ENCODE measurements at regions not wholly inside any gene's neighbourhood (a gene's known extent, or its start where the extent isn't known, plus 50 kb on each side); places are given as distances from the start of the nearest gene placed in this dataset.
"Not testable (repeated sequence)": the region's sequence is repeated elsewhere in the genome, so short reads cannot be mapped to it uniquely, and the experiment has no call there.

DNA sequence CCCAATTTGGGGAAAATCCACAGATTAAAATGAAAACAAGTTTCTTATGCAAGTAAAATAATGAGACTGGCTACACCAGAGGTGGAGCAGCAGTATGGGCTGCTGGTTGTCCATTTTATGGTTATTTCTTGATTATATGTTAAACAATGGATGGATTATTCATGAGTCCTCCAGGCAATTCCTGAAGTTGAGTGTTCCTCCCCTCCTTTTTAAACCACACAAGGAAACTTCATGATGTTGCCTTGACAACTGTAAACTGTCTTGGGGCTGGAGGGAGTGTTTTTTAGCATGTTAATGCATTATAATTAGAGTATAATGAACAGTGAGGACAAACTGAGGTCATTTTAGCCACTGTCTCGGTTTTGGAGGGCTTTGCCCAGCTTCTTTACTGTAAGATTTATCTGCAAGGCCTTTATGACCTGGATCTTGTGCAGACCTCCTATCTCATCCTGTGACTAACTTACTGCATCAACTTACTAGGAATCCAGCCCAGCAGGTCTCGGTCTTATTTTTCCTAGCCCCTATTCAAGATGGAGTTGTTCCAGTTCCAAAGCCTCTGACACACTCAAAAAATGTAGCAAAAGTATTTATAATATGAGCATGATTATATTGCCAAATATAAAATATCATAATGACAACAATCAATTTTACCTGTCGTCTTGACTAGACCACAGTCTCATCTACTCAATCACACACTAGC, 534.0 kb downstream of the TMEM121 start:
- no peaks in the 10 kb centered on the region for H3K36me3 ChIP-seq (ENCODE audit: control insufficient read depth, insufficient read depth, low read length)
- H3K4me3 ChIP-seq (ENCODE audit: low read depth, low read length) = no peak overlapping the region
- TF ChIP-seq, protein P1, sequence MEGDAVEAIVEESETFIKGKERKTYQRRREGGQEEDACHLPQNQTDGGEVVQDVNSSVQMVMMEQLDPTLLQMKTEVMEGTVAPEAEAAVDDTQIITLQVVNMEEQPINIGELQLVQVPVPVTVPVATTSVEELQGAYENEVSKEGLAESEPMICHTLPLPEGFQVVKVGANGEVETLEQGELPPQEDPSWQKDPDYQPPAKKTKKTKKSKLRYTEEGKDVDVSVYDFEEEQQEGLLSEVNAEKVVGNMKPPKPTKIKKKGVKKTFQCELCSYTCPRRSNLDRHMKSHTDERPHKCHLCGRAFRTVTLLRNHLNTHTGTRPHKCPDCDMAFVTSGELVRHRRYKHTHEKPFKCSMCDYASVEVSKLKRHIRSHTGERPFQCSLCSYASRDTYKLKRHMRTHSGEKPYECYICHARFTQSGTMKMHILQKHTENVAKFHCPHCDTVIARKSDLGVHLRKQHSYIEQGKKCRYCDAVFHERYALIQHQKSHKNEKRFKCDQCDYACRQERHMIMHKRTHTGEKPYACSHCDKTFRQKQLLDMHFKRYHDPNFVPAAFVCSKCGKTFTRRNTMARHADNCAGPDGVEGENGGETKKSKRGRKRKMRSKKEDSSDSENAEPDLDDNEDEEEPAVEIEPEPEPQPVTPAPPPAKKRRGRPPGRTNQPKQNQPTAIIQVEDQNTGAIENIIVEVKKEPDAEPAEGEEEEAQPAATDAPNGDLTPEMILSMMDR (IDR thresholded peaks at IDR 0.05; ENCODE audit: insufficient read depth, low read length, poor library complexity, severe bottlenecking) = no peak
- no peak for DNase-seq (ENCODE audit: low read depth)
- no peaks in the 10 kb centered on the region for H3K27me3 ChIP-seq (ENCODE audit: control insufficient read depth, insufficient read depth, low read length)

DNA sequence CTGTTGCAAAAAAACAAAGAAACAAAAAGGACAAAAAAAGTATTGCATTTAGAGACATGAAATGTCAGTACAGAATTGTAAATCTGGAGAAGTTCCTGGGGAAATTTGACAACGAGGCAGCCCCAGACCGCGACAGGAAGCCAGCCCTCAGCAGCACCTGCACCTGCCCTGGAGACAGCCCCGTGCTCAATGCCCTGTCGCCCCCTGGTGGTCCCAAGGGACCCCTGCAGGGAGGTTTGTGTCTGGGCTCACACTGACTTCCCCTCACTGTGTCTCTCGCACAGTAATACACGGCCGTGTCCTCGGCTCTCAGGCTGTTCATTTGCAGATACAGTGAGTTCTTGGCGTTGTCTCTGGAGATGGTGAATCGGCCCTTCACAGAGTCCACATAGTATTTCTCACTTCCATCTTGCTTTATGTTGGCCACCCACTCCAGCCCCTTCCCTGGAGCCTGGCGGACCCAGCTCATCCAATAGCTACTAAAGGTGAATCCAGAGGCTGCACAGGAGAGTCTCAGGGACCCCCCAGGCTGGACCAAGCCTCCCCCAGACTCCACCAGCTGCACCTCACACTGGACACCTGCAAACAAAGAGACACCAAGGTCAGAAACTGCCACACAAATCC, 535.6 kb downstream of the TMEM121 start:
- not testable (repeated sequence) for H3K36me3 ChIP-seq (ENCODE audit: control insufficient read depth, insufficient read depth, low read length); H3K4me3 ChIP-seq (ENCODE audit: low read depth, low read length); DNase-seq (ENCODE audit: low read depth); H3K27me3 ChIP-seq (ENCODE audit: control insufficient read depth, insufficient read depth, low read length)

DNA sequence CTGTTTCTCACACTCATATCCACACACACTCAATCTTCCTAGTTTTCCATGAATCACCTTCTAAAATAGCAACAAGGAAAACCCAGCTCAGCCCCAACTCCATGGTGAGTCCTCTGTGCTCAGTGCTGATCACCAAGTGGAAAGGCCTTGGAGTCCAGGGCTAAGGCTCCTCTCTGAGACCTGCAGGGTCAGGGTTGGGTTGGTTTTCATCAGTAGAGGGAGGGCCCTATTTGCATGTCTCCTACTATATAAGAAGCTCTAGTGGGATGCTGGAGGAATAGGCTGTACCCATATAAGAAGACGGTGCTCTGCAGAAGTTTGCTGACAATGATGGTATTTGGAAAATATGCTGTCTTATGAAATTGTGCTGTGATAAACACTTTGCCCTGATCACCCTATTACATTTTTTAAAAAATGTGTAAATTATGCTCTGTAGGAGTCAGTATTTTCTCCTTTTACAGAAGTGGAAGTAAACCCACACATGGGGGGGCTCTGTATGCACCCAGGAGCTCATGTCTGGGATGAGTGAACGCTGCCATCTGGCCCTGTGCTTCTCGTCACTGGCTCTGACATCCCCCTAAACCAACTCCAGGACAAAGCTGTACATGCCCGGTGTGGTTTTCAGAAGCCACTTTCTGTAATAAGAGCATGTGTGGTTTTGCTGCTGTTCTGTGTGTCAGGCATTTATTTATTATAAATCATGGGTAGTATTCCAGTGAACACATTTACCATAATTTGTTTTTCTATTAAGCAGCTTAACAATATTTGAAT, 536.3 kb downstream of the TMEM121 start:
- Histone ChIP-seq H3K4me3 (ENCODE audit: low read depth, low read length) (no peak overlapping the region), H3K36me3 (ENCODE audit: control insufficient read depth, insufficient read depth, low read length) (no peaks in the 10 kb centered on the region), H3K27me3 (ENCODE audit: control insufficient read depth, insufficient read depth, low read length) (no peaks in the 10 kb centered on the region)
- TF ChIP-seq, protein P1 (IDR thresholded peaks at IDR 0.05; ENCODE audit: insufficient read depth, low read length, poor library complexity, severe bottlenecking) = no peak
- no peak for DNase-seq (ENCODE audit: low read depth)

DNA sequence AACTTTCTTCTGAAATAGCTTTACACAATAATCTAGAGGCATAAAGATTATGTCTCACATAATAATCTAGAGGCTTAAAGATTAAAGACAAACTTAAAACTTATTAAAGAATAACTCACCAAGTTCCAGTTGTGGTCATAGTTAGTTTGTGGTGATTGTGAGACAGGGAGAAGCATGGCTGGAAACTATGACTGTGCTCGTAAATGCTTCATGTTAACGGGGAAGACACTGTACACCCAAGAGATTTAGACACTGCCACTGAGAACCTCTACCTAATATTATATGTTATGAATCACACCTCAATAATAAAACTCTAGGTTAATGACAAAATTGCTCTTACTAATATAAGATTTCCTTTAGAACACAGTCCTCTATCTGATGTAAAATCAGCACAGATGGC, 541.6 kb downstream of the TMEM121 start:
- no peak for DNase-seq (ENCODE audit: low read depth)
- Histone ChIP-seq H3K36me3 (ENCODE audit: control insufficient read depth, insufficient read depth, low read length) (no peaks in the 10 kb centered on the region), H3K27me3 (ENCODE audit: control insufficient read depth, insufficient read depth, low read length) (no peaks in the 10 kb centered on the region), H3K4me3 (ENCODE audit: low read depth, low read length) (no peak overlapping the region)
- TF ChIP-seq, protein P1 (IDR thresholded peaks at IDR 0.05; ENCODE audit: insufficient read depth, low read length, poor library complexity, severe bottlenecking) = no peak

DNA sequence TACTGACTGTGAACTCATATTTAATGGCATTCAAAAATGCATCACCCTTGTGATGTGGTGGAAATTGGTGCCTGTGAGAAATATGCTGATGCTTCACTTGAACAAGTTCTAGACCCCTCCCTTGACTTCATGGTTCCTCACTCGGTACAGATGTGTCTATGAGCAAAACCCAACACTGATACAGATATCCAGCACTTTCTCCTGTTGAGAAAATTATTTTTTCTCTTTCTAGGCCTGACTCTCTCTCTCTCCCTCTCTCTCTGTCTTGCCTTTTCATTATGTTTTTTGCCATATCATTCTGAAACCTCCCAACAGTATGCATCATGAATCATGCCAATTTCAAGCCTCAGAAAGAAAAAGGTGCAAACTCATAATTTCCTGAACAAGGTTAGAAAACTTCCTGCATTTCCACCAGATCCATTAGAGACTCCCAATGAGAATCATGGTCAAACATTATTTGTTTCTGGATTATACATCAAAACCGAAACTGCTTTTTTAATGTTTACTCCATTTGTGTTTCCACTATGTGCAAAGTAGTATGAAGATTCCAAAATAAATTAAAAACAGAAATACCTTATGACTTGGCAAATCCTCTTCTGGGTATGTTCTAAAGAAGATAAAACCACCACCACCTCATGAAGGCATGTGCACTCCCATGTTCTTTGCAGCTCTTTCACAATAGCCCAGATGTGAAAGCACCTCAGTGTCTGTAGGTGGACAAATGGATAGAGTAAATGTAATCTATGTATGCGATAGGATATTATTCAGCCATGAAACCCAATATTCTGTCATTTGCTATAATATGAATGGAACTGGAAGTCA, 543.6 kb downstream of the TMEM121 start:
- TF ChIP-seq, protein P1 (IDR thresholded peaks at IDR 0.05; ENCODE audit: insufficient read depth, low read length, poor library complexity, severe bottlenecking) = no peak
- H3K27me3 ChIP-seq (ENCODE audit: control insufficient read depth, insufficient read depth, low read length) = no peaks in the 10 kb centered on the region
- DNase-seq (ENCODE audit: low read depth) = no peak
- no peak overlapping the region for H3K4me3 ChIP-seq (ENCODE audit: low read depth, low read length)
- H3K36me3 ChIP-seq (ENCODE audit: control insufficient read depth, insufficient read depth, low read length) = no peaks in the 10 kb centered on the region

DNA sequence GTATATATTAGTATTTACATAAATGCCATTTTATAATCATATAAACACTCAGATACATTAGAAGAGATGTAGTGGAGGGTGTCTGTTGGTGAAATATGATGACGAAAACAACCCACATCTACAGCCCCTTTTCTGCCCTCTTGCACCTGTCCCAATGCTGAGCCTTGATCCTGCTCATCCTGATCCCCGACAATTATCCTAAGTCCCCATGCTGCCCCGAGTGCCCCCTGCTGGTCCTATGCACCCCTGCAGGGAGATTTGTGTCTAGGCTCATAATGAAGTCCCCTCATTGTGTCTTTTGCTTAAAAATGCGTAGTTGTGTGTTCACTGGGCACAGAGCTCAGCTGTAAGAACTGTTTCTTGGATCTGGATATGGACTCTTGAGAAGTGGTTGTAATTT, 554.5 kb downstream of the TMEM121 start:
- no peak overlapping the region for H3K4me3 ChIP-seq (ENCODE audit: low read depth, low read length)
- no peak for DNase-seq (ENCODE audit: low read depth)
- H3K27me3 ChIP-seq (ENCODE audit: control insufficient read depth, insufficient read depth, low read length) = no peaks in the 10 kb centered on the region
- TF ChIP-seq, protein P1 (IDR thresholded peaks at IDR 0.05; ENCODE audit: insufficient read depth, low read length, poor library complexity, severe bottlenecking) = no peak
- H3K36me3 ChIP-seq (ENCODE audit: control insufficient read depth, insufficient read depth, low read length) = no peaks in the 10 kb centered on the region

DNA sequence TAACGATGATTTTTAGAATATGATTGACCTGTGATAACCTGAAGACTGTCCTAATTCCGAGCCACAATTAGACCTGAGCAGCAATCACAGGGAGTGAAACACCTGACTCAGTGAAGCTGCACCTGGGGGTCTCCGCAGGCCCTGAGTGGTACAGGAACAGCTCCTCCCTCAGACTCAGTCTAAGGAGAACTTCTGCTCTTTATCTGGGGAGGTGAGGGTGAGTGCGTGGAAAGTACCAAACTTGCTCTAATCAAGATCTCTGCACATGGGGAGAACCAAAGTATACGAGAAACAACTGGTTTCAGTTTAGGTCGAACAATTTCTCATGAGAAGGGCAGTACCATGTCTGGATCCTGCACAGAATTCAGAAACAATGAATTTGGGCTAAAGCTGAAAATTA, 555.3 kb downstream of the TMEM121 start:
- H3K27me3 ChIP-seq (ENCODE audit: control insufficient read depth, insufficient read depth, low read length); DNase-seq (ENCODE audit: low read depth); H3K4me3 ChIP-seq (ENCODE audit: low read depth, low read length); H3K36me3 ChIP-seq (ENCODE audit: control insufficient read depth, insufficient read depth, low read length): not testable (repeated sequence)
